CD4-positive, alpha-beta memory T cell (primary cell): ENCODE measurements at regions not wholly inside any gene's neighbourhood (a gene's known extent, or its start where the extent isn't known, plus 50 kb on each side); places are given as distances from the start of the nearest gene placed in this dataset.

Experiments
- CTCF ChIA-PET: fragments of 350-600 bp; sonication (Branson Sonifier 250); formaldehyde crosslinking; loops from one replicate; lab custom pipeline; 2021; ENCODE audit warnings: inconsistent platforms; ENCODE audit not compliant: partially characterized antibody; lab: Charles Lee
- POLR2A ChIA-PET: fragments of 350-600 bp; sonication (Branson Sonifier 250); formaldehyde crosslinking; loops from one replicate; lab custom pipeline; 2021; ENCODE audit not compliant: partially characterized antibody; lab: Charles Lee
- DNase-seq, 5 donors: peaks; one replicate each; pipeline versions ENCODE4 v3.0.0 to v3.0.0-alpha.2; 2020 to 2022; ENCODE audit warnings: mixed read lengths in 1 of 5
- H3K27ac ChIP-seq: one replicate; pipeline ENCODE4 v1.7.0; 2013; ENCODE audit warnings: low read depth, low read length
- H3K27me3 ChIP-seq: 2 replicates; pipeline ENCODE4 v1.7.0; 2013; ENCODE audit warnings: mild to moderate bottlenecking, low read length, moderate library complexity; ENCODE audit not compliant: insufficient read depth
- H3K36me3 ChIP-seq: 2 replicates; pipeline ENCODE4 v1.7.0; 2013; ENCODE audit warnings: mild to moderate bottlenecking, low read length, moderate library complexity; ENCODE audit not compliant: insufficient read depth
- H3K4me1 ChIP-seq: 2 replicates; pipeline ENCODE4 v1.7.0; 2013; ENCODE audit warnings: mild to moderate bottlenecking, low read length, moderate library complexity; ENCODE audit not compliant: insufficient read depth
- H3K4me3 ChIP-seq, 2 donors: one replicate each; pipeline ENCODE4 v1.7.0; 2013; ENCODE audit warnings: low read length in 2 of 2, mild to moderate bottlenecking in 1 of 2
- H3K9me3 ChIP-seq, 2 donors: one replicate each; pipeline ENCODE4 v1.7.0; 2013; ENCODE audit warnings: low read length in 2 of 2, control low read depth in 1 of 2; ENCODE audit not compliant: control insufficient read depth in 1 of 2
- H3K27ac Mint-ChIP-seq, 7 donors: one replicate each; pipeline ENCODE4 v1.8.0; 2020 to 2021; ENCODE audit warnings: mixed read lengths in 7 of 7, mild to moderate bottlenecking in 6 of 7, inconsistent platforms in 3 of 7, moderate library complexity in 3 of 7
- H3K27me3 Mint-ChIP-seq, 2 donors: one replicate each; pipeline ENCODE4 v1.8.0; 2020 to 2021; ENCODE audit warnings: mixed read lengths in 2 of 2
- H3K36me3 Mint-ChIP-seq, 2 donors: one replicate each; pipeline ENCODE4 v1.8.0; 2020 to 2021; ENCODE audit warnings: mixed read lengths in 2 of 2, inconsistent platforms in 1 of 2, mild to moderate bottlenecking in 1 of 2
- H3K4me1 Mint-ChIP-seq, 4 donors: one replicate each; pipeline ENCODE4 v1.8.0; 2020 to 2021; ENCODE audit warnings: mixed read lengths in 4 of 4, mild to moderate bottlenecking in 1 of 4
- H3K4me3 Mint-ChIP-seq, 8 donors: one replicate each; pipeline ENCODE4 v1.8.0; 2020 to 2021; ENCODE audit warnings: mixed read lengths in 8 of 8, mild to moderate bottlenecking in 7 of 8, moderate library complexity in 6 of 8, inconsistent platforms in 3 of 8
- H3K9me3 Mint-ChIP-seq, 8 donors: one replicate each; pipeline ENCODE4 v1.8.0; 2020 to 2021; ENCODE audit warnings: mixed read lengths in 8 of 8, mild to moderate bottlenecking in 5 of 8, inconsistent platforms in 3 of 8, moderate library complexity in 1 of 8
- intact Hi-C: fragments of 100-400 bp; cut with micrococcal nuclease; formaldehyde crosslinking; loops from one replicate; pipeline ENCODE4 v1.15.1; 2023

DNA sequence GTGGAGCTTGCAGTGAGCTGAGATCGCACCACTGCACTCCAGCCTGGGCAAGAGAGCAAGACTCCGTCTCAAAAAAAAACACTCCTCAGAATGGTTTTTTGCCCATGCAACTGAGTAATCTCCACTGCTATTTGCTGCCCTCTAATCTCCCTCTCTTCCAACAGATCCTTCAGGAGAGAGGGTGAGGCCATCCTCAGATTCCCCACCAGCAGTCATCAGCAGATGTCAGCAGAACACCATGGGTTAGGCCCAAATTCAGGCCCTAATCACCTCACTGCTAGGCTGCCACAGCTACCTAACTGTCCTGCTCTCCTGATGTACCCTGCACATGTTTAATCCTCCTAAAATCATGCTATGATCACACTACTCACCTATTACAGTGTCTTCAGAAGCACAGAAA is 63.2 kb upstream of the BEND6 start:
- H3K36me3 ChIP-seq: no peaks in the 10 kb centered on the region
- ChIA-PET CTCF (interaction anchor here (1.8 to 5.7 kb wide), 2 partner anchors 11 to 425 kb away, joined by 7 to 55 read pairs; no protein-coding TSS in a partner anchor), POLR2A (interaction anchor here (0.7 kb wide), 1 partner anchor 15 kb away, joined by 3 read pairs; no protein-coding TSS in a partner anchor)
- Mint-ChIP-seq H3K27me3 (peaks cover 0 to 2% of the 10 kb centered on the region in 2 donors), H3K4me3 (no peak overlapping the region), H3K9me3 (no peaks in the 10 kb centered on the region), H3K4me1 (peaks cover 11 to 20% (median 15%) of the 10 kb centered on the region in 4 donors), H3K36me3 (no peaks in the 10 kb centered on the region), H3K27ac (peak overlapping the region in 1 of 7 donors; percentile 19)
- no peak overlapping the region for H3K4me3 ChIP-seq
- no peaks in the 10 kb centered on the region for H3K9me3 ChIP-seq
- peaks cover 24% of the 10 kb centered on the region for H3K4me1 ChIP-seq
- intact Hi-C loops: no loop called here
- H3K27ac ChIP-seq: no peak overlapping the region
- no peak for DNase-seq
- no peaks in the 10 kb centered on the region for H3K27me3 ChIP-seq

GRCh38 chr6:56890683-56891429 is 64.1 kb upstream of the BEND6 start:
- H3K27ac Mint-ChIP-seq: peak overlapping the region in 1 of 7 donors; percentile 53
- peaks cover 24% of the 10 kb centered on the region for H3K4me1 ChIP-seq
- no peak overlapping the region for H3K27ac ChIP-seq
- no peaks in the 10 kb centered on the region for H3K27me3 Mint-ChIP-seq
- H3K4me1 Mint-ChIP-seq: peaks cover 11 to 20% (median 15%) of the 10 kb centered on the region in 4 donors
- no peak overlapping the region for H3K4me3 Mint-ChIP-seq
- peaks cover 0 to 2% (median 0%) of the 10 kb centered on the region in 8 donors for H3K9me3 Mint-ChIP-seq
- H3K36me3 ChIP-seq: no peaks in the 10 kb centered on the region
- POLR2A ChIA-PET: interaction anchor here (0.7 kb wide), 1 partner anchor 14 kb away, joined by 3 read pairs; no protein-coding TSS in a partner anchor
- no peak overlapping the region for H3K4me3 ChIP-seq
- H3K9me3 ChIP-seq: no peaks in the 10 kb centered on the region
- no peak for DNase-seq
- CTCF ChIA-PET: interaction anchor here (1.4 to 5.7 kb wide), 2 partner anchors 12 to 426 kb away, joined by 4 to 55 read pairs; no protein-coding TSS in a partner anchor
- H3K36me3 Mint-ChIP-seq: no peaks in the 10 kb centered on the region
- H3K27me3 ChIP-seq: no peaks in the 10 kb centered on the region
- intact Hi-C loops: no loop called here

- Histone ChIP-seq H3K9me3 (no peaks in the 10 kb centered on the region), H3K27ac (no peak overlapping the region), H3K4me3 (no peak overlapping the region), H3K4me1 (peaks cover 24% of the 10 kb centered on the region), H3K27me3 (no peaks in the 10 kb centered on the region), H3K36me3 (no peaks in the 10 kb centered on the region)
- DNase-seq: no peak
- Mint-ChIP-seq H3K4me1 (peaks cover 11 to 20% (median 15%) of the 10 kb centered on the region in 4 donors), H3K27me3 (peaks cover 0 to 2% of the 10 kb centered on the region in 2 donors), H3K9me3 (peaks cover 0 to 2% (median 0%) of the 10 kb centered on the region in 8 donors), H3K36me3 (no peaks in the 10 kb centered on the region), H3K4me3 (no peak overlapping the region), H3K27ac (no peak overlapping the region)
- CTCF ChIA-PET: interaction anchor here (1.4 to 5.7 kb wide), 2 partner anchors 13 to 427 kb away, joined by 4 to 55 read pairs; no protein-coding TSS in a partner anchor
- intact Hi-C loops: no loop called here
- POLR2A ChIA-PET: no interaction called here
Measured at GRCh38 chr6:56890066-56890465, 64.8 kb upstream of the BEND6 start.

DNA sequence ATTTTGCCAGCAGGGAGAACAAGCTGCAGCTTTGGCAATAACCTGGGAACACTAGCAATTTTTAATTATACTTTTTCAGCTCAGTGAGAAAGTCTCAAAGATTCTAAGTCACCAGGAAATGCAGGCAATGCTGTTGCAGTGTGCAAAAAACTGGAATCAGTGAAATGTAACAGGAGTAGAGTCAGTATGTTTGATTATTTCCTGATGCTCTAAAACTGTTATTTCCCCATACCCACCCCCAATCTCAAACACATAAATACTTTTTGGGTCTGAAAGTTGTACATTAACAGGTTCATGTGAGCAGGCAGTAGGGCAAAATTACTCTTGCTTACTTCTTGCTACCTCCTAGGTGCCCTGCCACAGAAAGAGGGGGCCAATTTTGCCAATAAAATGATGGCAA is 65.4 kb upstream of the BEND6 start:
- intact Hi-C loops: no loop called here
- Histone ChIP-seq H3K4me1 (peaks cover 24% of the 10 kb centered on the region), H3K27me3 (no peaks in the 10 kb centered on the region), H3K36me3 (no peaks in the 10 kb centered on the region), H3K27ac (no peak overlapping the region), H3K4me3 (no peak overlapping the region), H3K9me3 (no peaks in the 10 kb centered on the region)
- Mint-ChIP-seq H3K27ac (peak overlapping the region in 2 of 7 donors; percentile 1 to 6), H3K4me3 (no peak overlapping the region), H3K9me3 (peaks cover 0 to 2% (median 0%) of the 10 kb centered on the region in 8 donors), H3K27me3 (peaks cover 2 to 4% of the 10 kb centered on the region in 2 donors), H3K4me1 (peaks cover 11 to 20% (median 15%) of the 10 kb centered on the region in 4 donors), H3K36me3 (no peaks in the 10 kb centered on the region)
- CTCF ChIA-PET: interaction anchor here (1.0 to 5.7 kb wide), 3 partner anchors 14 to 427 kb away, joined by 3 to 55 read pairs (median 4); no protein-coding TSS in a partner anchor
- POLR2A ChIA-PET: no interaction called here
- no peak for DNase-seq

DNA sequence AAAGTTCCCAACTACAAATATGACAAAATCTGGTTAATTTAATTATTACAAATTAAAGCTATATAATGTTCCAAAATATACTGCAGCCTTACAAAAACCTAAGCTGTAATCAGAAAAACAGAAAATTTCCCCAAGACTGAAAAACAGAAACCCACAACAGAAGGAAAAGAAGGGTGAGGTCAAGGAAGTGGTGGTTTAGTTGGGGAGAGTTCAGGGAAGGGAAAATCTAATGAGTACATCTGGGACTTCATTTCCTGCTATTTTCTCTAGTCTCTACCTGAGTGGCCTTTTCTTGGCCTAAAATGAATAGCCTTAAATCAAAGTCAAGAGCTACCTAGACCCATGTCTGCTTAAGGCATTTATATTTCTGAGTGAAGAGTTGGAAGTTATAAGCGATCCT is 66.2 kb upstream of the BEND6 start:
- Mint-ChIP-seq H3K27ac (no peak overlapping the region), H3K27me3 (peaks cover 3 to 4% of the 10 kb centered on the region in 2 donors), H3K4me3 (peak overlapping the region in 3 of 8 donors; percentile 2 to 31 (median 3)), H3K4me1 (peaks cover 11 to 20% (median 15%) of the 10 kb centered on the region in 4 donors), H3K36me3 (no peaks in the 10 kb centered on the region), H3K9me3 (peaks cover 0 to 2% (median 0%) of the 10 kb centered on the region in 8 donors)
- ChIA-PET CTCF (interaction anchor here (1.0 to 5.7 kb wide), 2 partner anchors 14 to 427 kb away, joined by 3 to 55 read pairs; no protein-coding TSS in a partner anchor), POLR2A (no interaction called here)
- peaks cover 24% of the 10 kb centered on the region for H3K4me1 ChIP-seq
- no peaks in the 10 kb centered on the region for H3K9me3 ChIP-seq
- no peaks in the 10 kb centered on the region for H3K36me3 ChIP-seq
- DNase-seq: no peak
- H3K4me3 ChIP-seq: no peak overlapping the region
- intact Hi-C loops: no loop called here
- H3K27ac ChIP-seq: no peak overlapping the region
- H3K27me3 ChIP-seq: no peaks in the 10 kb centered on the region

DNA sequence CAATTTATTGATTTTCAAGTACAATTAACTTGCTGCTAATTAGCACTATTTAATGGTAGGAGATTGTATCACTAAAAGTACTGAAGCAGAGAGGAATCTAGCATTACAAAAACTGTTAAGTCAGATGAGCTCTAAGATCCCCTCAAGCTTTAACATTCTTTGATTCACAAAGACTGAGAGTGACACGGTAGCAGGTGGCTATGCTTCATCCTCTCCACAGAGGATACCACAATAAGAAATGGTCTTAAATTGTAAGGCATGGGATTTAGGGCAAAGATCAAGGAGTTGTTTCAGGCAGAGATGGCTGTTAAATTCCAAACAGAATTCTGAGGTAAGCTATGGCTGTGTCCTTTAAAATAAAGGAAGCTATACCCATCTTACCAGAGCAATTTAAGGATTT is 67.8 kb upstream of the BEND6 start:
- Mint-ChIP-seq H3K9me3 (peaks cover 0 to 2% (median 0%) of the 10 kb centered on the region in 8 donors), H3K27ac (no peak overlapping the region)
- CTCF ChIA-PET: no interaction called here

DNA sequence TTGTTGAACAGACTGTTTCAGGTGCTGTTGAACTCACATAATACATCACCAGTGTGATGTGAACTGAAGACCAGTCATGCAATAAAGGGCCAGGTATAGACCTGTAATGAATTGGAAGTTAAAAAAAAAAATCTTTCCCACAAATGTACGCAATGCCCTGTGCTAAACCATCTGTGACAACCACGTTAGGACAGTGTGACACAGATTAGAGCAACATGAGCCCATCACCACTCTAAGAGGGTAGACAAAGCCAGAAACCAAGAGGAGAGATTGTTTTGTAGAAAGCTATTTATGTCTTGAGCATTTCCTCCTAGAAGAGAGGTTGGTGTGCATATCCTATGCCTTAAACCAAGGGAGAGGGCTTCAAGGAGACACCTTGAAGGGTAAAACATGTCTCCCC is 77.0 kb upstream of the BEND6 start:
- H3K27ac Mint-ChIP-seq: no peak overlapping the region
- CTCF ChIA-PET: interaction anchor here (0.8 kb wide), 1 partner anchor 27 kb away, joined by 4 read pairs; no protein-coding TSS in a partner anchor
- H3K36me3 Mint-ChIP-seq: no peaks in the 10 kb centered on the region
- POLR2A ChIA-PET: no interaction called here
- intact Hi-C loops: no loop called here
- no peak overlapping the region for H3K4me3 Mint-ChIP-seq
- H3K27me3 ChIP-seq: no peaks in the 10 kb centered on the region
- no peaks in the 10 kb centered on the region for H3K4me1 Mint-ChIP-seq
- H3K27ac ChIP-seq: no peak overlapping the region
- H3K27me3 Mint-ChIP-seq: no peaks in the 10 kb centered on the region
- DNase-seq: no peak
- H3K9me3 ChIP-seq: no peaks in the 10 kb centered on the region
- no peaks in the 10 kb centered on the region for H3K9me3 Mint-ChIP-seq
- no peaks in the 10 kb centered on the region for H3K36me3 ChIP-seq
- no peak overlapping the region for H3K4me3 ChIP-seq
- no peaks in the 10 kb centered on the region for H3K4me1 ChIP-seq

More for the DNA sequence above, 67.8 kb upstream of the BEND6 start:
- no peaks in the 10 kb centered on the region for H3K36me3 Mint-ChIP-seq
- H3K4me1 Mint-ChIP-seq: peaks cover 11 to 20% (median 15%) of the 10 kb centered on the region in 4 donors
- peaks cover 3 to 5% of the 10 kb centered on the region in 2 donors for H3K27me3 Mint-ChIP-seq
- Histone ChIP-seq H3K4me3 (no peak overlapping the region), H3K36me3 (no peaks in the 10 kb centered on the region), H3K4me1 (peaks cover 24% of the 10 kb centered on the region), H3K9me3 (no peaks in the 10 kb centered on the region), H3K27ac (no peak overlapping the region), H3K27me3 (no peaks in the 10 kb centered on the region)
- DNase-seq: no peak
- intact Hi-C loops: no loop called here
- no peak overlapping the region for H3K4me3 Mint-ChIP-seq
- POLR2A ChIA-PET: no interaction called here
